Activated CD8-positive, alpha-beta memory T cell treated with anti-CD3 and anti-CD28 coated beads for 4 hours (primary cell): ENCODE measurements at regions not wholly inside any gene's neighbourhood (a gene's known extent, or its start where the extent isn't known, plus 50 kb on each side); places are given as distances from the start of the nearest gene placed in this dataset.
"Not testable (repeated sequence)": the region's sequence is repeated elsewhere in the genome, so short reads cannot be mapped to it uniquely, and the experiment has no call there.

ENCODE experiments used
- DNase-seq, 2 donors: peaks; one replicate each; pipeline ENCODE4 v3.0.0-alpha.2; 2020; ENCODE audit warnings: low read depth in 2 of 2

DNA sequence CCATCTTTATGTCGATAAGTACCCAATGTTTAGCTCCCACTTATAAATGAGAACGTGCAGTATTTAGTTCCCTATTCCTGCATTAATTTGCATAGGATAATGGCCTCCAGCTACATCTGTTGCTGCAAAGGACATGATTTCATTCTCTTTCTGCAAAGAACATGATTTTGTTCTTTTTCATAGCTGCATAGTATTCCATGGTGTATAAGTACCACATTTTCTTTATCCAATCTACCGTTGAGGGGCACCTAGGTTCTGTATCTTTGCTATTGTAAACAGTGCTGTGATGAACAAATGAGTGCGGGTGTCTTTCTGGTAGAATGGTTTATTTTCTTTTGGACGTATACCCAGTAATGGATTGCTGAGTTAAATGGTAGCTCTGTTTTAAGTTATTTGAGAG, 63.0 kb downstream of the HLX start:
- no peak for DNase-seq

GRCh38 chr1:220942914-220943313, 63.7 kb downstream of the HLX start:
- DNase-seq: not testable (repeated sequence)

- no peak for DNase-seq
Observed at GRCh38 chr1:220943319-220943996, 64.2 kb downstream of the HLX start.

GRCh38 chr1:220950576-220950975, 71.3 kb downstream of the HLX start:
- no peak for DNase-seq

GRCh38 chr1:220952961-220953643, 73.9 kb downstream of the HLX start:
- DNase-seq: no peak

- DNase-seq: no peak
Observed at GRCh38 chr1:220954321-220955075, 75.3 kb downstream of the HLX start.

DNA sequence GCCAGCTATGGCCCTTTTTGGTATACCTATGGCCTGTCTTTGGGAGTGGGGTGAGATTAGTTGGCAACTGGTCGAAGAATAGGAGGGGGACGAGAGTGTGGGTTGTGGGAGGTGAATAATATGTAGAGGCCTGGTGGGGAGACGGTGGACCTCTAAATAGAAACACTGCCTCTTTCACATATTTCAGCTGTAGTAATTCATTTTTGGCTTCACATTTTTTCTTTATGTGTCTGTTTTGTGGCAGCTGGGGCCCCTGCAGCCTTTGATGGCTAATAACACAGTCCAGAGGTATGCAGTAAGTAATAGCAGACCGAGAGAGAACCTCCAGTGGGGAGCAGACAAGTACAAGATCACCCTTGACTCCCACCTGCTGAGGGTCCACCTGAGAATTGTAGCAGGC, 75.9 kb downstream of the HLX start:
- DNase-seq: no peak

DNA sequence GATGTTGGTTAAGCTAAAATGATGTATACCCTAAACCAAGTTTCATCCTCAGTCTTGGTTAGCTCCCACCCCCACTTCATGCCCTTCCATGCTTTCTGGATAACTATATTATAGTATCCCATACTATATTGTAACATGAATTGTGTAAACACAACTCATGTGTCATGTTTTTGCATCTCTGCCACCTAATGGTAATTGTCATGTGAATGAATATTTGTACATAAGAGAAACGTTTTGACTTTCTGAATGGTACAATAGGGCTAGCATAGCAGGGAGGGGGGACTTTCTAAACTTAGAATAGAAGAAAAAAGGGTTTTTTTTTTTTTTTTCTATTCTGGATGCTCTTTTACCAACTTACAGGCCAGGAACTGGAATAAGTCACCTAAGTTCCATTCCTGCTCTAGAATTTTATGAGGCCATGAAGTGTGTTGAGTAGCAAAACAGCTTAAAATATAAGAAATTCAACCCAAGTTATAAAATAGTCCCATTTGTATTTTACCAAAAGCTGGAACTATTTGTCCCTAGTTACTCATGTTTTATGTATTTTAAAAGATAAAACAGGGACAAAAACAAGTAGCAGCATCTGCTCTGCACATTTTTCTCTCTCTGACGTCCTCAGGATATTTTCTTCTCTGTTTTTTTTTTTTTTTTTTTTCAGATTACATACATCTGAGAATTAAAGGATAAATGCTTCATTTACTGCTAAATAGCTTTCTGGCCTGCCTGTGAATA, 77.4 kb downstream of the HLX start:
- no peak for DNase-seq

- DNase-seq: no peak
Observed at GRCh38 chr1:220957233-220957605, 78.0 kb downstream of the HLX start.

DNA sequence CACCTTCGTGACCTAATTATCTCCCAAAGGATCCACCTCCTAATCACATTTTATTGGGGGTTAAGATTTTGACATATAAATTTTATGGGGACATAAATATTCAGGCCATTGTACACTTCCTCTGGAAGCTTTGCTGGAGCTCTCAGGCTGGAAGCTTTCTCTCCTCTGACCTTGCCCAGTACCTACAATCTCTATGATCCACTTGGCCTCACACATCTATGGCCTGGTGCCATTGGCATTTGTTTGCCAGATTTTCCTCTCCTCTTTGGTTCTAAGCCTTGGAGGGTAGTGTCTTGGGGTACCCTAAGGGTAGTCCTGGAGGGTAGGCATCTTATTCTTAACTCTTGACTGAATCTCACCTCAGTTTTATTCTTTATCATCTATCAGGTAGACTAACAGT, 79.0 kb downstream of the HLX start:
- no peak for DNase-seq

- no peak for DNase-seq
Observed at GRCh38 chr1:220962031-220962751, 82.9 kb downstream of the HLX start.

DNA sequence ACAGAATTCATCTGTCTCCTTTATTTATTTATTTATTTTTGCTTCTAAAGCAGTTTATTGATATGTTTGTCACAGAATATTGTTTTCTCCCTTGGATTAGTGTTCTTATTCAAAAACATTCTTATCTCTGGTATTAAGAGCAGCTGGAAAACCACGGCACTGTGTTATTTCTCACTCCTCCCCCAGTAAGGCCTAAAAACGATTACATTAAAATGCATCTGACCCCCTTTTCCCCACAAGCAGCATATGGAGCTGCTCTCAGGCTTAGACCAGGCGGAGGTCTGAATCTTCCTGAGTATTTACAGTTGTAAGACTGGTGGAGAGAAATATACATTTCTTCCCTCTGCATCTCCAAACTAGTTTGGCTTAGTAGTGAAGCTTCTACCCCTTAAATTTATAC, 86.8 kb downstream of the HLX start:
- no peak for DNase-seq

DNA sequence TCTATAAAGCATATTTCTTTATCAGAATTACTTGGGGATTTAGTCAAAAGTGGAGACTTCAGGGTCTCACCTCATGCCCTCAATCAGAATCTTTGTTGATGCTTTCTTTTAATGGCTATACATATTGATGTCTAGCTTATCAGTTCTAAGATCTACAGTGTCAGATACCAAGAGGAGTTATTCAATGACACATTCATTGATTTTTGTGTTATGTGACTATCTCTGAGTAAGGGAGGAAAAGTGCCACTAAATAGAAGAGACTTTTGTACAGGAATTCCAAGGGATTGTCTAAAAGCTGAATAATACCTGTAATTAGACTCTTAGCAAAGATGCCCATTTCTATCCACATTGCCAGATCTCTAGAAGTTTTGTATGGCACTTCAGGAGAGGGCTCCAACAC, 87.2 kb downstream of the HLX start:
- no peak for DNase-seq

DNA sequence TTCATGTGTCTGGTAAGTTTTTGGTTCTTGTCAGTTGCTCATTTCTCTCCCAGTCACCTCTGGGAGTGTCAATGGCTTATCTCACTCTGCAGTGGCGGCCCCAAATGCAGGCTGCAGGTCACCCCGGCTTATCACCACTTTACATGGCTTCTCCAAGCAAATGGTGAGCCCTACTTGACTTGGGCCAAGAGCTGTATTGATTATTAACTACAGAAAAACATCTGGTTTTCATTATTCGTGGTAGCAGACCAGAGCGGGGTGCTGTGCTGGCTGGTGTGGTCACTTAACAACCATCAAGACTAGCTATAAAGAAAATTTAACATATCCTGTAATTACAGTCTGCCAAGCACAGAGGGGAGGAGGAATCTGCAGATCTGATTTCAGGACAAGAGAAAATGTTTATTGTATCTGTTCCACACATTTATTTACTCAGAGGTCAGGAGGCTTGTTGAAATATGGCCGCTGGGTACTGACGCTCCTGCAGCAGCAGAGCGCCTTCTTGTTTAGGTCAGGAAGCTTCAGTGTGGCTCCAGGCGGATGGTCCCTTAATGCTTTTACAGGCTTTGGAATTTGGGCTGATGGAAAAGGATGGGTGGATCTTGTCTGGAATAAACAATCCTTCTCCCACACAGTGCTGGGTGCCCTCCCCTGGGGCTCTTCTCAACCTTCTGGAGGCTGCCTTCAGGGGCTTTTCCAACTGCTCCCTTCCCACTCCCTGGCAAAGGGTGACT, 87.8 kb downstream of the HLX start:
- DNase-seq: no peak

DNA sequence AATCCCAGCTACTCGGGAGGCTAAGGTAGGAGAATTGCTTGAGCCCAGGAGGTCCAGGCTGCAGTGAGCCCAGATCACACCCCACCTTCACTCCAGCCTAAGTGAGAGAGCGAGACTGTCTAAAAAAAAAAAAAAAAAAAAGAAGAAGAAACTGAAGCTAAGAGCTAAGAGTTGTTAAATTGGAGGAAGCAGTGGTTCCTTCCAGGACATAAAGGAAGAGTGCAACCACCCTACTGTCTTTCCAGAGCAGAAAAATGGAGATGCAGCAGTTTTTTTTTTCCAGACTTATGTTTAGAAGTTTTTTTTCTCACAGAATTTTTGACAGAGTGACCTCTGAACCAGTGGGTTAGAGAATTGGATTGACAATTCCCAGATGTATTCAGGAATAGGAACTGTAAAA, 88.7 kb downstream of the HLX start:
- no peak for DNase-seq

DNA sequence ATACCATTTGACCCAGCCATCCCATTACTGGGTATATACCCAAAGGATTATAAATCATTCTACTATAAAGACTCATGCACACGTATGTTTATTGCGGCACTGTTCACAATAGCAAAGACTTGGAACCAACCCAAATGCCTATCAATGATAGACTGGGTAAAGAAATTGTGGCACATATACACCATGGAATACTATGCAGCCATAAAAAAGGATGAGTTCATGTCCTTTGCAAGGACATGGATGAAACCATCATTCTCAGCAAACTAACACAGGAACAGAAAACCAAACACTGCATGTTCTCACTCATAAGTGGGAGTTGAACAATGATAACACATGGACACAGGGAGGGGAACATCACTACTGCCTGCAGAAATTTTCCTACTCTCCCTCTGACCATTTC, 90.0 kb downstream of the HLX start:
- not testable (repeated sequence) for DNase-seq

DNA sequence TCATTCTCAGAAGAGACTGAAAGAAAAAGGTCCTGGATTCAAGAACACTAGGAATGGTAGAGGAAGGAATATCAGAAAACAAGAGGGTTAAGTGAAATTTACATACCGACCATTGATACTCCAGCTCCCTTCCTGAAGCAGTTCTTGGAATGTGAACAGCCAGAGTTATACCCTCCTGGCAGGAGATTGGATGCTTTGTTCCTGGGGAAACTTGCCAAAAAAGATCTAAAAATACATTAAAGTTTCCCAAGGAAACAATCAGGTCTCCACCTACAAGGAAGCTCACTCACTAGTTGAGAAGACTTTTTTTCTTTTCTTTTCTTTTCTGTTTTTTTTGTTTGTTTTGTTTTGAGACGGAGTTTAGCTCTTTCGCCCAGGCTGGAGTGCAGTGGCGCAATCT, 91.1 kb downstream of the HLX start:
- DNase-seq: no peak

GRCh38 chr1:220971221-220971620, 92.0 kb downstream of the HLX start:
- no peak for DNase-seq

GRCh38 chr1:220974431-220974830, 95.2 kb downstream of the HLX start:
- DNase-seq: no peak

DNA sequence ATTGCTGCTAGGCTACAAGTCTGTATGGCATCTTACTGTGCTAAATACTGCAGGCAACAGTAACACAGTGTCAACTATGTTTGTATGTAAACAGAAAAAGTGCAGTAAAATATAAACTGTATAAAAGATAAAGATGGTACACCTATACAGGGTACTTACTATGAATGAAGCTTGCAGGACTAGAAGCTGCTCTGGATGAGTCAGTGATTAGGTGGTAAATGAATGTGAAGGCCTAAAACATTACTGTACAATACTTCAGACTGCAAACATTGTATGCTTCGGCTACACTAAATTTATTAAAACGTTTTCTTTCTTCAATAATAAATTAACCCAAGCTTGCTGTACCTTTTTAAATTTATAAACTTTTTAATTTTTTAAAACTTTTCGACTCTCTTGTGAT, 97.1 kb downstream of the HLX start:
- no peak for DNase-seq

GRCh38 chr1:220979371-220979770, 100.1 kb downstream of the HLX start:
- no peak for DNase-seq
